ENCODE measurements at regions not wholly inside any gene's neighbourhood (a gene's known extent, or its start where the extent isn't known, plus 50 kb on each side); places are given as distances from the start of the nearest gene placed in this dataset.

DNA sequence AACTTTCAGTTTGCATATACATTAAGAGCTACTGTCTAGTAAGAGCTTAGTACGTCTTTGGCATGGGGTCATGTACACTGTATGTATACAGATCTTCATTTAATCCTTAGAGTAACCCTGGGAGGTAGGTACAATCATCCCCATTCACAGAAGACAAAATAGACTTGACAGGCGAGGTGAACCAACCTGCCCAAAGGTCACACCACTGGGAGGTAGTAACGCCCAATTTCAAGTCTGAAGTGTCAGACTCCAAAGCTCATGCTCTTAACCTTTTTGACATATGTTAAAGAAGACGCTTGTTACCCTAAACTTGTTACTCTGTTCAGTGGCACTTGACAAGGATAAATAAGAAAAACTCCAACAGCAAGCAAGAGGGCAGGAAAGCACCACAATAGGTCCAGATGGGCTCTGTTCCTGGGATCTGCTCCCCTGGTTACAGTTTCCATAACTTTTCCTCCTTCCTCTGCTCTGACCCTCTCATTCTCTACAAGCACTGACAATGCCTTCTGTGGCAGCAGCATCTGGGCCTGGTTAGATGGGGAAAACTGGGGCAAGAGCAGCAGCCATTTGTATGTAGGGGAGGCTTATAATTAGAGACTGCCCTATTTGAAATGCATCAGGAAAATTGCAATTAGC, 64.7 kb upstream of the SERTAD2 start:
- no peaks in the 10 kb centered on the region for H3K27me3 ChIP-seq (ENCODE audit: control insufficient read depth, insufficient read depth, low read length)
- H3K27ac ChIP-seq (ENCODE audit: low read length), result no peak overlapping the region
- DNase-seq (ENCODE audit: low read depth, low spot score) (no peak), ATAC-seq (no peak)
- POLR2A ChIA-PET, result interaction anchor here (0.7 kb wide), 1 partner anchor 9 kb away, joined by 3 read pairs; no protein-coding TSS in a partner anchor
- intact Hi-C loops (cut with micrococcal nuclease; ENCODE audit: unreplicated experiment) (no loop called here), in situ Hi-C loops (cut with HindIII; ENCODE audit: low pct_unique_long_range_greater_than_20kb, low sequenced_read_pairs) (no loop called here)
- H3K4me1 ChIP-seq (ENCODE audit: control insufficient read depth, insufficient read depth, low read length), result peaks cover 26% of the 10 kb centered on the region; the same call in 1 of the 2 replicates
- H3K4me3 ChIP-seq (ENCODE audit: low read depth in 2 of 2, low read length in 2 of 2), result no peak overlapping the region
- H3K9me3 ChIP-seq (ENCODE audit: control insufficient read depth, insufficient read depth, low read depth, low read length), result no peaks in the 10 kb centered on the region
- no TSS peak for BruUV-seq (replicated peaks)
- TF ChIP-seq SIN3A (IDR thresholded peaks at IDR 0.05; ENCODE audit: borderline replicate concordance, insufficient read depth, low read depth, low read length), result no peak
- no peak for TF ChIP-seq POLR2AphosphoS5 (IDR thresholded peaks at IDR 0.05; ENCODE audit: low read depth, low read length)
- TF ChIP-seq TCF7L2 (IDR thresholded peaks at IDR 0.05; ENCODE audit: low read depth, low read length), result no peak
- TF ChIP-seq, protein P1, sequence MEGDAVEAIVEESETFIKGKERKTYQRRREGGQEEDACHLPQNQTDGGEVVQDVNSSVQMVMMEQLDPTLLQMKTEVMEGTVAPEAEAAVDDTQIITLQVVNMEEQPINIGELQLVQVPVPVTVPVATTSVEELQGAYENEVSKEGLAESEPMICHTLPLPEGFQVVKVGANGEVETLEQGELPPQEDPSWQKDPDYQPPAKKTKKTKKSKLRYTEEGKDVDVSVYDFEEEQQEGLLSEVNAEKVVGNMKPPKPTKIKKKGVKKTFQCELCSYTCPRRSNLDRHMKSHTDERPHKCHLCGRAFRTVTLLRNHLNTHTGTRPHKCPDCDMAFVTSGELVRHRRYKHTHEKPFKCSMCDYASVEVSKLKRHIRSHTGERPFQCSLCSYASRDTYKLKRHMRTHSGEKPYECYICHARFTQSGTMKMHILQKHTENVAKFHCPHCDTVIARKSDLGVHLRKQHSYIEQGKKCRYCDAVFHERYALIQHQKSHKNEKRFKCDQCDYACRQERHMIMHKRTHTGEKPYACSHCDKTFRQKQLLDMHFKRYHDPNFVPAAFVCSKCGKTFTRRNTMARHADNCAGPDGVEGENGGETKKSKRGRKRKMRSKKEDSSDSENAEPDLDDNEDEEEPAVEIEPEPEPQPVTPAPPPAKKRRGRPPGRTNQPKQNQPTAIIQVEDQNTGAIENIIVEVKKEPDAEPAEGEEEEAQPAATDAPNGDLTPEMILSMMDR (IDR thresholded peaks at IDR 0.05), result no peak
- TF ChIP-seq, protein P2, sequence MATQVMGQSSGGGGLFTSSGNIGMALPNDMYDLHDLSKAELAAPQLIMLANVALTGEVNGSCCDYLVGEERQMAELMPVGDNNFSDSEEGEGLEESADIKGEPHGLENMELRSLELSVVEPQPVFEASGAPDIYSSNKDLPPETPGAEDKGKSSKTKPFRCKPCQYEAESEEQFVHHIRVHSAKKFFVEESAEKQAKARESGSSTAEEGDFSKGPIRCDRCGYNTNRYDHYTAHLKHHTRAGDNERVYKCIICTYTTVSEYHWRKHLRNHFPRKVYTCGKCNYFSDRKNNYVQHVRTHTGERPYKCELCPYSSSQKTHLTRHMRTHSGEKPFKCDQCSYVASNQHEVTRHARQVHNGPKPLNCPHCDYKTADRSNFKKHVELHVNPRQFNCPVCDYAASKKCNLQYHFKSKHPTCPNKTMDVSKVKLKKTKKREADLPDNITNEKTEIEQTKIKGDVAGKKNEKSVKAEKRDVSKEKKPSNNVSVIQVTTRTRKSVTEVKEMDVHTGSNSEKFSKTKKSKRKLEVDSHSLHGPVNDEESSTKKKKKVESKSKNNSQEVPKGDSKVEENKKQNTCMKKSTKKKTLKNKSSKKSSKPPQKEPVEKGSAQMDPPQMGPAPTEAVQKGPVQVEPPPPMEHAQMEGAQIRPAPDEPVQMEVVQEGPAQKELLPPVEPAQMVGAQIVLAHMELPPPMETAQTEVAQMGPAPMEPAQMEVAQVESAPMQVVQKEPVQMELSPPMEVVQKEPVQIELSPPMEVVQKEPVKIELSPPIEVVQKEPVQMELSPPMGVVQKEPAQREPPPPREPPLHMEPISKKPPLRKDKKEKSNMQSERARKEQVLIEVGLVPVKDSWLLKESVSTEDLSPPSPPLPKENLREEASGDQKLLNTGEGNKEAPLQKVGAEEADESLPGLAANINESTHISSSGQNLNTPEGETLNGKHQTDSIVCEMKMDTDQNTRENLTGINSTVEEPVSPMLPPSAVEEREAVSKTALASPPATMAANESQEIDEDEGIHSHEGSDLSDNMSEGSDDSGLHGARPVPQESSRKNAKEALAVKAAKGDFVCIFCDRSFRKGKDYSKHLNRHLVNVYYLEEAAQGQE (IDR thresholded peaks at IDR 0.05; ENCODE audit: insufficient read depth in 1 of 2, low read depth in 2 of 2, low read length in 1 of 2), result no peak
- CTCF ChIA-PET, result no interaction called here
- no peaks in the 10 kb centered on the region for H3K36me3 ChIP-seq (ENCODE audit: control insufficient read depth, insufficient read depth, low read length)

- H3K9me3 ChIP-seq (ENCODE audit: control insufficient read depth, insufficient read depth, low read depth, low read length), result no peaks in the 10 kb centered on the region
- H3K4me3 ChIP-seq (ENCODE audit: low read depth in 2 of 2, low read length in 2 of 2), result peak overlapping the region in 1 of 2 experiments; percentile 19; a peak in 1 of 4 replicates
- TF ChIP-seq SIN3A (IDR thresholded peaks at IDR 0.05; ENCODE audit: borderline replicate concordance, insufficient read depth, low read depth, low read length), result no peak
- TF ChIP-seq TCF7L2 (IDR thresholded peaks at IDR 0.05; ENCODE audit: low read depth, low read length), result no peak
- TF ChIP-seq, protein P2 (IDR thresholded peaks at IDR 0.05; ENCODE audit: insufficient read depth in 1 of 2, low read depth in 2 of 2, low read length in 1 of 2), result no peak
- no peak for TF ChIP-seq POLR2AphosphoS5 (IDR thresholded peaks at IDR 0.05; ENCODE audit: low read depth, low read length)
- TF ChIP-seq, protein P1 (IDR thresholded peaks at IDR 0.05), result no peak
- ChIA-PET POLR2A (interaction anchor here (0.6 kb wide), 1 partner anchor 30 kb away, joined by 5 read pairs; no protein-coding TSS in a partner anchor), CTCF (no interaction called here)
- no peaks in the 10 kb centered on the region for H3K27me3 ChIP-seq (ENCODE audit: control insufficient read depth, insufficient read depth, low read length)
- intact Hi-C loops (cut with micrococcal nuclease; ENCODE audit: unreplicated experiment) (loop anchor here (10.0 kb wide), 1 partner anchor 66 kb away; the partner anchor contains the start of gene SERTAD2), in situ Hi-C loops (cut with HindIII; ENCODE audit: low pct_unique_long_range_greater_than_20kb, low sequenced_read_pairs) (no loop called here)
- ATAC-seq, result peak; percentile 75
- no TSS peak for BruUV-seq (replicated peaks)
- H3K36me3 ChIP-seq (ENCODE audit: control insufficient read depth, insufficient read depth, low read length), result no peaks in the 10 kb centered on the region
- H3K4me1 ChIP-seq (ENCODE audit: control insufficient read depth, insufficient read depth, low read length), result peaks cover 26% of the 10 kb centered on the region; the same call in 1 of the 2 replicates
- H3K27ac ChIP-seq (ENCODE audit: low read length), result peak overlapping the region; percentile 26; the same call in 1 of the 2 replicates
- DNase-seq (ENCODE audit: low read depth, low spot score), result no peak
Measured at GRCh38 chr2:64720535-64721319, 67.0 kb upstream of the SERTAD2 start.
